GM12865 (cell line): ENCODE measurements at regions not wholly inside any gene's neighbourhood (a gene's known extent, or its start where the extent isn't known, plus 50 kb on each side); places are given as distances from the start of the nearest gene placed in this dataset.

Source experiments
- DNase-seq: peaks from one replicate; pipeline ENCODE4 v3.0.0; 2010; ENCODE audit warnings: low read depth
- H3K4me3 ChIP-seq: 2 replicates; pipeline ENCODE4 v1.5.1; 2011; ENCODE audit warnings: mild to moderate bottlenecking, low read depth, low read length, control low read depth
- CTCF ChIP-seq: IDR thresholded peaks from 2 replicates; pipeline ENCODE4 v1.5.1; 2011; ENCODE audit warnings: low read length, control low read depth, low read depth, inconsistent platforms; ENCODE audit not compliant: insufficient read depth; ENCODE audit errors: missing control alignments

GRCh38 chr13:107821492-107821891 is 393.8 kb downstream of the LIG4 start:
- H3K4me3 ChIP-seq, result no peak overlapping the region
- no peak for DNase-seq
- no peak for TF ChIP-seq CTCF

- no peak for TF ChIP-seq CTCF
- no peak for DNase-seq
- no peak overlapping the region for H3K4me3 ChIP-seq
Observed at GRCh38 chr13:107819071-107819470, 396.3 kb downstream of the LIG4 start.

DNA sequence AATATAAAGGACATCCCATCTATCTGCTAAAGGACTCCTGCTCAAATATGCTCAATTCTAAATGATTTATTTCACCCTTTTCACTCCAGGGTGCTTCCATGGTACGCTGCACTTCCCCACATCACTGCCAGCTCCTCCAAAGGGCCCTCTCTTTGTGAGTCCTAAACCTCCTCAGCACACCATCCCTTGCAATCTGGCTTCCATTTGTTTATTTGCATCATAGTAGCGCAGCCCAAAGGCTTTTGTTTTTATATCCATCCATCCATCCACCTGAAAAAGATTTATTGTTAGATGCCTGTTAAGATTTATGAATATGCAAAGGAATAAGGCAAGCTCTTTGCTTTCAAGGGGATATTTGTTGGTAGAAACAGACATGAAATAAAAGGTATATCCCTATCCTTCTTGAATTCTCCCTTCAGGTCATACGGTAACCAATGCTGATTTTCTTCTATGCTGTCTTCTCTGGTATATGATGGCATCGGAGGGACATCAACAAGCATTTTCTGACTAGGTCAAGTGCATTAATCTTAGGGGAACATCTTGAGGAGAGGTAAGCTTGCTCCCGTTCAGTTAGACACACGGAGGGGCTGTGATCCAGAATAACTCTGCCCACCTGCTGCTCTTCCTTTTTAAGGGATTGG is 397.6 kb downstream of the LIG4 start:
- no peak for DNase-seq
- H3K4me3 ChIP-seq, result no peak overlapping the region
- no peak for TF ChIP-seq CTCF

- DNase-seq, result no peak
- H3K4me3 ChIP-seq, result no peak overlapping the region
- no peak for TF ChIP-seq CTCF
Observed at GRCh38 chr13:107812014-107812412, 403.3 kb downstream of the LIG4 start.

- no peak overlapping the region for H3K4me3 ChIP-seq
- no peak for DNase-seq
Observed at GRCh38 chr13:107811233-107812013, 403.9 kb downstream of the LIG4 start.

DNA sequence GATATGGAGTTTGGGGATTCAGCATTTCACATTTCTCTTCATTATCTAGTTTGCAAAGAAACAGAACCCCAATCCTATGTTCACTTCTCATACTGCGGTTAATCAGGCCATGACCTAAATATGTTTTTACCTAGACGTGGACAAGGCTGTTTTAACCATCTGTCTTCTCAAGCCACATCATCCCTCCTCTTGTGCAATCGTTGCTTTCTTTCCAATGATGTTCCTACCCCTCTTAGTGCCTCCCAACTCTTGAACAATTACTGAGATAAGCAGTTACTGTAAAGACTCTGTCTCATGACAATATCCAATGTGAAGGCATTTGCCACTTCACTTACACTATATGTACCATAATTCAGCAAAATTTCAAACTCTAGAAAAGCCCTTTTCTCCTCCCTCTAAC is 406.2 kb downstream of the LIG4 start:
- H3K4me3 ChIP-seq, result no peak overlapping the region
- TF ChIP-seq CTCF, result no peak

More at GRCh38 chr13:107811233-107812013, 403.9 kb downstream of the LIG4 start:
- TF ChIP-seq CTCF, result no peak

GRCh38 chr13:107808389-107808788 is 406.9 kb downstream of the LIG4 start:
- no peak for TF ChIP-seq CTCF
- no peak for DNase-seq

More for the DNA sequence above, 406.2 kb downstream of the LIG4 start:
- no peak for DNase-seq

More at GRCh38 chr13:107808389-107808788, 406.9 kb downstream of the LIG4 start:
- no peak overlapping the region for H3K4me3 ChIP-seq
